K562 (cell line): ENCODE measurements at regions not wholly inside any gene's neighbourhood (a gene's known extent, or its start where the extent isn't known, plus 50 kb on each side); places are given as distances from the start of the nearest gene placed in this dataset.

ENCODE experiments used
- ATAC-seq: fragments of 200-7000 bp; cut with Tn5 transposase; 3 replicates; pipeline ENCODE4 v1.9.1; 2020; ENCODE audit warnings: moderate library complexity
- BruUV-seq: library from RNA; stranded (reverse); fragments of 400-500 nt; replicated peaks from 2 replicates; lab custom pipeline; 2021; lab: Mats Ljungman, UMichigan
- CTCF ChIA-PET: fragments of 300-600 bp; formaldehyde crosslinking; extraction: SDS; loops from one replicate; lab custom pipeline; 2021; ENCODE audit warnings: low intra/inter-chr PET ratio; lab: Yijun Ruan, JAX
- POLR2A ChIA-PET: fragments of 300-600, 350-650 bp; sonication (Branson Sonifier 250); formaldehyde crosslinking; extraction: SDS; loops from one replicate; lab custom pipeline; 2021; ENCODE audit warnings: antibody characterized with exemption, inconsistent platforms; lab: Yijun Ruan, JAX
- DNase-seq, 4 experiments: peaks; one replicate each; pipeline versions ENCODE4 v3.0.0 to v3.0.0-alpha.2; 2011 to 2018; ENCODE audit warnings: low spot score in 3 of 4, mixed read lengths in 3 of 4; ENCODE audit errors: extremely low read depth in 1 of 4
- FAIRE-seq: peaks from 2 replicates; lab custom pipeline; 2011; peaks lifted over from hg19 to GRCh38; lab: Jason Lieb, UNC
- H2AFZ ChIP-seq: 2 replicates; pipeline ENCODE4 v1.6.0; 2011; ENCODE audit warnings: low read depth, low read length, control low read depth, inconsistent platforms
- H3K27ac ChIP-seq: fragments of 200-600 bp; 3 replicates; pipeline ENCODE4 v1.8.0; 2011; ENCODE audit warnings: low read depth, mild to moderate bottlenecking, control low read depth, inconsistent platforms, low read length, moderate library complexity, mixed read lengths; ENCODE audit errors: extremely low read depth
- H3K27me3 ChIP-seq, 2 experiments: fragments of 300-600 bp in 1 of 2; 2 replicates in 1 of 2; 3 replicates in 1 of 2; pipeline versions ENCODE4 v1.6.0 to v1.8.0; 2011; ENCODE audit warnings: inconsistent platforms in 2 of 2, low read length in 2 of 2, mild to moderate bottlenecking in 1 of 2, mixed read lengths in 1 of 2, moderate library complexity in 1 of 2; ENCODE audit not compliant: control insufficient read depth in 2 of 2, insufficient read depth in 2 of 2
- H3K36me3 ChIP-seq: fragments of 300-600 bp; 3 replicates; pipeline ENCODE4 v1.8.0; 2011; ENCODE audit warnings: mild to moderate bottlenecking, low read length, inconsistent platforms; ENCODE audit not compliant: control insufficient read depth, insufficient read depth
- H3K4me1 ChIP-seq, 2 experiments: fragments of 200-600 bp in 1 of 2; replicated peaks in 1 of 2; 2 replicates in 1 of 2; 3 replicates in 1 of 2; pipeline versions ENCODE4 v1.5.1 to v1.8.0; 2011; ENCODE audit warnings: inconsistent platforms in 2 of 2, low read length in 2 of 2, mild to moderate bottlenecking in 1 of 2, mixed read lengths in 1 of 2, moderate library complexity in 1 of 2; ENCODE audit not compliant: control insufficient read depth in 2 of 2, insufficient read depth in 2 of 2
- H3K4me2 ChIP-seq: 2 replicates; pipeline ENCODE4 v1.6.1; 2011; ENCODE audit warnings: low read length, control low read depth, inconsistent platforms, mixed read lengths; ENCODE audit not compliant: insufficient read depth
- H3K4me3 ChIP-seq: fragments of 200-600 bp; sonication (generic), shearing (Covaris generic); 2 replicates; pipeline ENCODE4 v1.5.1; 2016; ENCODE audit warnings: control low read depth, inconsistent platforms
- H3K79me2 ChIP-seq: fragments of 200-600 bp; 3 replicates; pipeline ENCODE4 v1.8.0; 2011; ENCODE audit warnings: low read length, inconsistent platforms; ENCODE audit not compliant: control insufficient read depth, insufficient read depth
- H3K9ac ChIP-seq, 2 experiments: 2 replicates each; pipeline versions ENCODE4 v1.6.0 to v1.6.1; 2011; ENCODE audit warnings: low read depth in 2 of 2, low read length in 2 of 2, control low read depth in 1 of 2, inconsistent platforms in 1 of 2, mild to moderate bottlenecking in 1 of 2, mixed read lengths in 1 of 2; ENCODE audit not compliant: insufficient read depth in 1 of 2
- H3K9me1 ChIP-seq: one replicate; pipeline ENCODE4 v1.6.0; 2011; ENCODE audit warnings: inconsistent platforms, mild to moderate bottlenecking, low read length, moderate library complexity; ENCODE audit not compliant: control insufficient read depth, insufficient read depth
- H3K9me3 ChIP-seq: replicated peaks from 2 replicates; pipeline ENCODE4 v1.5.1; 2011; ENCODE audit warnings: low read depth, low read length, inconsistent platforms; ENCODE audit not compliant: control insufficient read depth, insufficient read depth
- H4K20me1 ChIP-seq: replicated peaks from 2 replicates; pipeline ENCODE4 v1.6.1; 2011; ENCODE audit warnings: low read length, inconsistent platforms, mixed read lengths; ENCODE audit not compliant: control insufficient read depth, insufficient read depth
- CREM ChIP-seq: IDR thresholded peaks from 2 replicates; pipeline ENCODE4 v1.6.1; 2014; ENCODE audit warnings: antibody characterized with exemption, low read depth
- NR1H2 ChIP-seq: sonication (generic); formaldehyde crosslinking; IDR thresholded peaks from 2 replicates; pipeline ENCODE4 v1.4.0; 2020; ENCODE audit warnings: mild to moderate bottlenecking, missing genetic modification reagents
- ZBTB5 ChIP-seq: fragments of 450-650 bp; IDR thresholded peaks from 2 replicates; pipeline ENCODE4 v1.6.1; 2017; ENCODE audit warnings: antibody characterized with exemption
- ZNF512 ChIP-seq: IDR thresholded peaks from 2 replicates; pipeline ENCODE4 v1.6.1; 2016; ENCODE audit warnings: missing genetic modification characterization, missing compliant biosample characterization
- WGBS: fragments of 100-300 bp; shearing (Covaris generic); methylation state at CpG from one replicate; pipeline ENCODE4 v1.1.6; 2016; ENCODE audit warnings: low coverage, mixed read lengths; ENCODE audit not compliant: insufficient coverage; ENCODE audit errors: missing lambda C conversion rate; 5-methylcytosine and 5-hydroxymethylcytosine counted together
- in situ Hi-C: fragments of 300-500 bp; cut with MboI; formaldehyde crosslinking; loops from 4 replicates; pipeline ENCODE4 v1.15.0; 2018; ENCODE audit warnings: inconsistent platforms, mixed read lengths
- intact Hi-C: fragments of 100-400 bp; cut with micrococcal nuclease; formaldehyde crosslinking; loops from 2 replicates; pipeline ENCODE4 v1.14.2; 2022
- TF ChIP-seq, protein P1 (sequence below): conservative IDR thresholded peaks from 2 replicates; pipeline ENCODE4 v1.6.1; 2011; ENCODE audit warnings: low read depth, mild to moderate bottlenecking, low read length; ENCODE audit not compliant: control insufficient read depth

DNA sequence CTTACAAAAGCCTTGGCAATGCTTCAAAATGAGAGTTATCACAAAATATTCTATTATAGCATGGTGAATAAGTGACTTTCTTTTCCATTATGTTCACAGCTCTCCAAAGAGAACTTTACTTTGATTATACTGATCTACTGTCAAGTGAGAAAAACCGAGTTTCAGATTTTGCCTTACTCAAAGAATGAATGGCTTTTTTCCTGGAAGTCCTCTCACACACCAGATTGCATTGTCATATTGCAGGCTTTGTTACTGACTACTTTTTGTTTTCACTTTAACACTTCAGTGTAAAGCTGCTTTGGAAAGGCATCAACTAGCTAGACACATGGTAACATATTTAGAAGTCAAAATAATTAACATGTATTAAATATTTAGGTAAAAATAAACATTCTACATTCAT lies 765.2 kb upstream of the NUDT12 start:
- POLR2A ChIA-PET: no interaction called here
- no peak for FAIRE-seq
- intact Hi-C loops: no loop called here

More for the DNA sequence above, 765.2 kb upstream of the NUDT12 start:
- in situ Hi-C loops: no loop called here
- no TSS peak for BruUV-seq
- no peak for DNase-seq
- no peaks in the 10 kb centered on the region for H3K9me3 ChIP-seq
- no peak overlapping the region for H2AFZ ChIP-seq
- H3K27ac ChIP-seq: no peak overlapping the region
- no peak overlapping the region for H3K4me3 ChIP-seq
- no peak overlapping the region for H3K9ac ChIP-seq
- ATAC-seq: no peak
- CTCF ChIA-PET: no interaction called here
- no peaks in the 10 kb centered on the region for H3K4me1 ChIP-seq
- H3K4me2 ChIP-seq: no peak overlapping the region
- H3K9me1 ChIP-seq: no peaks in the 10 kb centered on the region
- no peaks in the 10 kb centered on the region for H4K20me1 ChIP-seq
- no peaks in the 10 kb centered on the region for H3K79me2 ChIP-seq
- WGBS: 0% methylated on average over 1 of the region's 1 CpG
- no peaks in the 10 kb centered on the region for H3K36me3 ChIP-seq
- no peaks in the 10 kb centered on the region for H3K27me3 ChIP-seq
- TF ChIP-seq ZBTB5 (no peak), NR1H2 (no peak), CREM (no peak), ZNF512 (tag) (no peak)
- TF ChIP-seq, protein P1, sequence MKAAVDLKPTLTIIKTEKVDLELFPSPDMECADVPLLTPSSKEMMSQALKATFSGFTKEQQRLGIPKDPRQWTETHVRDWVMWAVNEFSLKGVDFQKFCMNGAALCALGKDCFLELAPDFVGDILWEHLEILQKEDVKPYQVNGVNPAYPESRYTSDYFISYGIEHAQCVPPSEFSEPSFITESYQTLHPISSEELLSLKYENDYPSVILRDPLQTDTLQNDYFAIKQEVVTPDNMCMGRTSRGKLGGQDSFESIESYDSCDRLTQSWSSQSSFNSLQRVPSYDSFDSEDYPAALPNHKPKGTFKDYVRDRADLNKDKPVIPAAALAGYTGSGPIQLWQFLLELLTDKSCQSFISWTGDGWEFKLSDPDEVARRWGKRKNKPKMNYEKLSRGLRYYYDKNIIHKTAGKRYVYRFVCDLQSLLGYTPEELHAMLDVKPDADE: no peak
